Astrocyte of the cerebellum (primary cell): ENCODE measurements at regions not wholly inside any gene's neighbourhood (a gene's known extent, or its start where the extent isn't known, plus 50 kb on each side); places are given as distances from the start of the nearest gene placed in this dataset.

Experiments
- DNase-seq: peaks from one replicate; pipeline ENCODE4 v3.0.0-alpha.2; 2011; ENCODE audit warnings: low read depth
- H3K4me3 ChIP-seq: 2 replicates; pipeline ENCODE4 v1.5.1; 2011; ENCODE audit warnings: mild to moderate bottlenecking, low read depth, low read length, moderate library complexity
- CTCF ChIP-seq: IDR thresholded peaks from 2 replicates; pipeline ENCODE4 v1.5.1; 2012; ENCODE audit warnings: low read length, low read depth, moderate library complexity, mild to moderate bottlenecking; ENCODE audit errors: missing control alignments
- in situ Hi-C: cut with HindIII; loops from 2 replicates; pipeline ENCODE4 v1.10.0; 2017; ENCODE audit warnings: low sequenced_read_pairs

- no peak overlapping the region for H3K4me3 ChIP-seq
- in situ Hi-C loops: no loop called here
- TF ChIP-seq CTCF: no peak
- DNase-seq: no peak
Observed at GRCh38 chr2:74755386-74755785, 78.5 kb upstream of the HK2 start.

- in situ Hi-C loops: no loop called here
- H3K4me3 ChIP-seq: no peak overlapping the region
- no peak for TF ChIP-seq CTCF
- DNase-seq: no peak
Observed at GRCh38 chr2:74756356-74756890, 77.5 kb upstream of the HK2 start.

- DNase-seq: no peak
- in situ Hi-C loops: no loop called here
- no peak overlapping the region for H3K4me3 ChIP-seq
- TF ChIP-seq CTCF: no peak
Observed at GRCh38 chr2:74759986-74760385, 73.9 kb upstream of the HK2 start.

GRCh38 chr2:74760875-74761630, 72.9 kb upstream of the HK2 start:
- no peak for TF ChIP-seq CTCF
- no peak overlapping the region for H3K4me3 ChIP-seq
- DNase-seq: no peak
- in situ Hi-C loops: no loop called here

- TF ChIP-seq CTCF: no peak
- in situ Hi-C loops: no loop called here
- no peak for DNase-seq
- no peak overlapping the region for H3K4me3 ChIP-seq
Observed at GRCh38 chr2:74762789-74763188, 71.1 kb upstream of the HK2 start.

- H3K4me3 ChIP-seq: no peak overlapping the region
- in situ Hi-C loops: no loop called here
- no peak for TF ChIP-seq CTCF
- no peak for DNase-seq
Observed at GRCh38 chr2:74763962-74764428, 69.9 kb upstream of the HK2 start.
